ENCODE measurements at regions not wholly inside any gene's neighbourhood (a gene's known extent, or its start where the extent isn't known, plus 50 kb on each side); places are given as distances from the start of the nearest gene placed in this dataset.

GRCh38 chr1:90386899-90387720 lies 330.0 kb downstream of the BARHL2 start:
- Mint-ChIP-seq H3K27me3 (ENCODE audit: insufficient read depth) (no peaks in the 10 kb centered on the region; the same call in 1 of the 2 replicates), H3K4me3 (no peak overlapping the region), H3K36me3 (ENCODE audit: low read depth) (0 out of 2 replicates have a peak, but pooled peaks cover 5% of the 10 kb centered on the region), H3K9me3 (peaks cover 35% of the 10 kb centered on the region), H3K4me1 (ENCODE audit: low read depth) (no peaks in the 10 kb centered on the region), H3K27ac (no peak overlapping the region)
- DNase-seq = no peak
- no peak for TF ChIP-seq CTCF (IDR thresholded peaks at IDR 0.05)

GRCh38 chr1:90384193-90384592 lies 332.9 kb downstream of the BARHL2 start:
- DNase-seq = no peak
- Mint-ChIP-seq H3K36me3 (ENCODE audit: low read depth) (0 out of 2 replicates have a peak, but pooled peaks cover 5% of the 10 kb centered on the region), H3K4me3 (no peak overlapping the region), H3K27me3 (ENCODE audit: insufficient read depth) (no peaks in the 10 kb centered on the region), H3K9me3 (peaks cover 23% of the 10 kb centered on the region; the same call in 1 of the 2 replicates), H3K4me1 (ENCODE audit: low read depth) (no peaks in the 10 kb centered on the region), H3K27ac (no peak overlapping the region)
- TF ChIP-seq CTCF (IDR thresholded peaks at IDR 0.05) = no peak

- H3K4me1 Mint-ChIP-seq (ENCODE audit: low read depth) = no peaks in the 10 kb centered on the region
- DNase-seq = no peak
- H3K4me3 Mint-ChIP-seq = no peak overlapping the region
- H3K9me3 Mint-ChIP-seq = peaks cover 15% of the 10 kb centered on the region; the same call in 1 of the 2 replicates
- no peak overlapping the region for H3K27ac Mint-ChIP-seq
- H3K27me3 Mint-ChIP-seq (ENCODE audit: insufficient read depth) = no peaks in the 10 kb centered on the region; the same call in 1 of the 2 replicates
- H3K36me3 Mint-ChIP-seq (ENCODE audit: low read depth) = no peaks in the 10 kb centered on the region
- TF ChIP-seq CTCF (IDR thresholded peaks at IDR 0.05) = no peak
Measured at GRCh38 chr1:90382161-90382560, 334.9 kb downstream of the BARHL2 start.

- no peak for DNase-seq
- Mint-ChIP-seq H3K4me3 (no peak overlapping the region), H3K27ac (no peak overlapping the region), H3K27me3 (ENCODE audit: insufficient read depth) (no peaks in the 10 kb centered on the region; the same call in 1 of the 2 replicates), H3K9me3 (peaks cover 15% of the 10 kb centered on the region; the same call in 1 of the 2 replicates), H3K4me1 (ENCODE audit: low read depth) (no peaks in the 10 kb centered on the region), H3K36me3 (ENCODE audit: low read depth) (no peaks in the 10 kb centered on the region)
- TF ChIP-seq CTCF (IDR thresholded peaks at IDR 0.05) = no peak
Measured at GRCh38 chr1:90381598-90381997, 335.5 kb downstream of the BARHL2 start.

GRCh38 chr1:90371448-90371813 lies 345.7 kb downstream of the BARHL2 start:
- H3K4me1 Mint-ChIP-seq (ENCODE audit: low read depth) = no peaks in the 10 kb centered on the region
- peaks cover 2% of the 10 kb centered on the region; the same call in 1 of the 2 replicates for H3K27me3 Mint-ChIP-seq (ENCODE audit: insufficient read depth)
- H3K4me3 Mint-ChIP-seq = no peak overlapping the region
- no peak overlapping the region for H3K27ac Mint-ChIP-seq
- DNase-seq = no peak
- no peak for TF ChIP-seq CTCF (IDR thresholded peaks at IDR 0.05)
- no peaks in the 10 kb centered on the region for H3K36me3 Mint-ChIP-seq (ENCODE audit: low read depth)
- H3K9me3 Mint-ChIP-seq = peaks cover 41% of the 10 kb centered on the region

Measured in HFFc6 (cell line).